Fibroblast of villous mesenchyme (primary cell): ENCODE measurements at regions not wholly inside any gene's neighbourhood (a gene's known extent, or its start where the extent isn't known, plus 50 kb on each side); places are given as distances from the start of the nearest gene placed in this dataset.

Experiments
- DNase-seq: peaks from one replicate; pipeline ENCODE4 v3.0.0-alpha.2; 2010; ENCODE audit warnings: low read depth
- H3K4me3 ChIP-seq: 2 replicates; pipeline ENCODE4 v1.5.1; 2011; ENCODE audit warnings: low read depth, mild to moderate bottlenecking, low read length
- TF ChIP-seq, protein P1 (sequence below): IDR thresholded peaks from 2 replicates; pipeline ENCODE4 v1.5.1; 2012; ENCODE audit warnings: low read depth, mild to moderate bottlenecking, low read length; ENCODE audit not compliant: insufficient read depth

DNA sequence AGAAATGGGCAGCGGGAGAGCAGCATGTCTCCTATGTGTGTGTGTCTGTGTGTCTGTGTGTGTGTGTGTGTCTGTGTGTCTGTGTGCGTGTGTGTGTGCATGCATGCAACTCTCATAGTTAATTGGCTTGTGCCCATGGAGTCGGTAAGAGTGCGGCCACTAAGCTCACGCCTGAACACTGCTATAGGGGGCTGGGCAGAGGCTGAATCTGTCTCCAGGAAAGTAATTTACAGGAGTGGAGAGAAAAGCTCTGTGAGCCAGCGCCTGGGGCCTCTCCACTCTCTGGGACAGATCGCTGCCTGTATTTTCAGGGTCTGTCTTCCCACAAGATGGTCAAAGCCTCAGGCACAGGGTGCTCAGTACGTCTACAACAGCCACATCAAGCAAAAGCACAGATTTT lies 553.4 kb downstream of the TNS1 start:
- DNase-seq: no peak
- H3K4me3 ChIP-seq: no peak overlapping the region
- TF ChIP-seq, protein P1, sequence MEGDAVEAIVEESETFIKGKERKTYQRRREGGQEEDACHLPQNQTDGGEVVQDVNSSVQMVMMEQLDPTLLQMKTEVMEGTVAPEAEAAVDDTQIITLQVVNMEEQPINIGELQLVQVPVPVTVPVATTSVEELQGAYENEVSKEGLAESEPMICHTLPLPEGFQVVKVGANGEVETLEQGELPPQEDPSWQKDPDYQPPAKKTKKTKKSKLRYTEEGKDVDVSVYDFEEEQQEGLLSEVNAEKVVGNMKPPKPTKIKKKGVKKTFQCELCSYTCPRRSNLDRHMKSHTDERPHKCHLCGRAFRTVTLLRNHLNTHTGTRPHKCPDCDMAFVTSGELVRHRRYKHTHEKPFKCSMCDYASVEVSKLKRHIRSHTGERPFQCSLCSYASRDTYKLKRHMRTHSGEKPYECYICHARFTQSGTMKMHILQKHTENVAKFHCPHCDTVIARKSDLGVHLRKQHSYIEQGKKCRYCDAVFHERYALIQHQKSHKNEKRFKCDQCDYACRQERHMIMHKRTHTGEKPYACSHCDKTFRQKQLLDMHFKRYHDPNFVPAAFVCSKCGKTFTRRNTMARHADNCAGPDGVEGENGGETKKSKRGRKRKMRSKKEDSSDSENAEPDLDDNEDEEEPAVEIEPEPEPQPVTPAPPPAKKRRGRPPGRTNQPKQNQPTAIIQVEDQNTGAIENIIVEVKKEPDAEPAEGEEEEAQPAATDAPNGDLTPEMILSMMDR: no peak

DNA sequence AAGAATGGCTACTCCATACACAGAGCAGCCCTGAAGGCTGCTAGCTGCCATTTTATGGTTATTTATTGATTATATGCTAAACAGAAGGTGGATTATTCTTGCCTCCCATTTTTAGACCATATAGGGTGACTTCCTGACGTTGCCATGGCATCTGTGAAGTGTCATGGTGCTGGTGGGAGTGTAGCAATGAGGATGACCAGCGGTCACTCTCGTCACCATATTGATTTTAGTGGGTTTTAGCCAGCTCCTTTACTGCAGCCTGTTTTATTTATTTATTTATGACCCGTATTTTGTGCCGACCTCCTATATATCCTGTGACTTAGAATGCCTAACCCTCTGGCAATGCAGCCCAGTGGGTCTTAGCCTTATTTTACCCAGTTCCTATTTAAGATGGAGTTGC lies 553.9 kb downstream of the TNS1 start:
- no peak overlapping the region for H3K4me3 ChIP-seq
- TF ChIP-seq, protein P1: no peak
- no peak for DNase-seq

DNA sequence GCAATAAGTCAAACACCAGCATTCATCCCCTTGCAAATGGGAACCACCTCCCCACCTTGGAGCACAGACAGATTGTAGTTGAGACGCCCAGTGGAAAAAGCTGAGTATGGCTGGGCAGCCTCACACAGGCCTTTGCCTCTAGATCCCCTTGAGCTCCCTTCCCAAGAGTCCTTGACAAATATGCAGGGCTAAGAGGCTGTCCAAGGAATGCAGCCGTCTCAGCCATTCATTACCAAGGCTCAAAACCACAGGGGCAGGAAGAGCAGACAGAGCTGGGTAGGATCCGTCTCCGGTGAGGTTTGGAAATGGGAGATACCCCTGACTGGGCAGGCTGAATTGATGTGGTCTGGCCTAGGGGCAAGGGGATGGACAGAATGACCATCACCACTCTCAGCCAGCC lies 557.1 kb downstream of the TNS1 start:
- H3K4me3 ChIP-seq: no peak overlapping the region
- TF ChIP-seq, protein P1: no peak
- DNase-seq: no peak

DNA sequence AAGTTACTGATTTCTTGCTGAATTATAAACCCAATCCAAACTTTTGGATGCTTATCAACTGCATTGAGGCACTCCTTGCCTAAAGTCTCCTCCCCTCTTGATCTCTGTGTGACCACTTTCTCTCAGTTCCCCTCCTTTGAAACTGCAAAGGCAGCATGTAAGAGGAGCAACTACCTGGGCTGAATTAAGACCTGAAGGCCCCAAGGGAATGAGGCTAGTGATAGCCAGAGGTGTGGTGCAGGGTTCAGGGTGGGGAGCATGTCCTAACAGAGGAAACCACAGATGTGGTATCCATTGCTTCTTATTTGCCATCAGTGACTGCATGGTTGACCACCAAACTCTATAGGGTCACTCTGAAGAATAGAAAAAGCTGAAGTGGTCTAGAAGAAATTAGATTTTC lies 557.9 kb downstream of the TNS1 start:
- TF ChIP-seq, protein P1: no peak
- H3K4me3 ChIP-seq: no peak overlapping the region
- DNase-seq: no peak

- DNase-seq: no peak
- TF ChIP-seq, protein P1: no peak
- H3K4me3 ChIP-seq: no peak overlapping the region
These were observed 558.3 kb downstream of the TNS1 start for GRCh38 chr2:217444509-217444908.

- TF ChIP-seq, protein P1: no peak
- H3K4me3 ChIP-seq: no peak overlapping the region
- no peak for DNase-seq
These were observed 559.2 kb downstream of the TNS1 start for GRCh38 chr2:217443601-217444000.

DNA sequence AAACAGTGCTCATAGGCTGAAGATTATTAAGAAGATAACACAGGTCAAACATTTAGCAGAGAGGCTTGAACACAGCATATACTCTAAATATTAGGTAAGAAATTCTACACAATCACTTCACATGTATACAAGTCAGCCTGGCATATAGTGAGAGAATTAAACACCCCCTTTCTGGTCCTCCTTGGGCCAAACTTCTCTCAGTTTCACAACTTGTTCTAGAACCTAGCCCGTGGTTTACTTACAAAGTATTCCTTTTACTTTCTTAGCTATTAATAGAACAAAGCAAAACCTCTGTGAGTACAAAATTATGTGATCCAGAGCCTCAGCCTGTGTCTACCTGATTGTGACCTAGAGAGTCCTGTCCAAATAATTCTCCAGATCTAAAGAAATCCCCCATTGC lies 562.8 kb downstream of the TNS1 start:
- TF ChIP-seq, protein P1: no peak
- no peak for DNase-seq
- H3K4me3 ChIP-seq: no peak overlapping the region
